HG03095 (cell line): ENCODE measurements at regions not wholly inside any gene's neighbourhood (a gene's known extent, or its start where the extent isn't known, plus 50 kb on each side); places are given as distances from the start of the nearest gene placed in this dataset.

Source experiments
- ATAC-seq: cut with Tn5 transposase; IDR thresholded peaks from one replicate; pipeline ENCODE4 v1.9.1; 2021; ENCODE audit warnings: moderate library complexity; ENCODE audit not compliant: unreplicated experiment

GRCh38 chr15:70158309-70159000, 60.7 kb upstream of the TLE3 start:
- no peak for ATAC-seq

DNA sequence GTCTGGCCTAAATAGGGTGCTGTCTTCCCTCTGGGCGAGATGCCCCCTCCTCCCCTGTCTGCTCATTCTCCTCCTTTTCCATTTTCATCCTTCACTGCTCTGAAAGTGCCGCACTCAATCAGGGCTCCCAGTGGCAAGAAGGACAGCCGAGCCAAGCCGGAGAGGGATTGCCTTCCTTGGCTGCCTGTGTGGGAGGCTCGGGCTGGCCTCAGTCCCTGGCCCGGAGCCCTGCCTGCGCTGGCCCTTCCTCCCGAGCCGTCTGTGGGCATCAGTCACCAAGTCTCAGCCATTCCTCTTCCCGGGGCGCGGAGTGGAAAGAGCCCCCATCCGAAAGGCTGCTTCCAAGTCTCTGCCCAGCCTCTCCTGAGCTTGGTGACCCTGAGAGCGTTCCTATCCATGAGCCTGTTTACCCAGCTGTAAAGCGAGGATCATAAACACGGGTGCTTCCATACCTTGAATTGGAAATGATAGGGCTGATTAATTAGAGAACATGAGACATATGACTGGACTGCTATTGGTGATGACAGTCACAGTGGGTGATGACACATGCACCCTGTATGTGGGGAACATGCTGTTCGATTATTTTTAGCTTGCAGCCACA, 59.1 kb upstream of the TLE3 start:
- ATAC-seq, result no peak

DNA sequence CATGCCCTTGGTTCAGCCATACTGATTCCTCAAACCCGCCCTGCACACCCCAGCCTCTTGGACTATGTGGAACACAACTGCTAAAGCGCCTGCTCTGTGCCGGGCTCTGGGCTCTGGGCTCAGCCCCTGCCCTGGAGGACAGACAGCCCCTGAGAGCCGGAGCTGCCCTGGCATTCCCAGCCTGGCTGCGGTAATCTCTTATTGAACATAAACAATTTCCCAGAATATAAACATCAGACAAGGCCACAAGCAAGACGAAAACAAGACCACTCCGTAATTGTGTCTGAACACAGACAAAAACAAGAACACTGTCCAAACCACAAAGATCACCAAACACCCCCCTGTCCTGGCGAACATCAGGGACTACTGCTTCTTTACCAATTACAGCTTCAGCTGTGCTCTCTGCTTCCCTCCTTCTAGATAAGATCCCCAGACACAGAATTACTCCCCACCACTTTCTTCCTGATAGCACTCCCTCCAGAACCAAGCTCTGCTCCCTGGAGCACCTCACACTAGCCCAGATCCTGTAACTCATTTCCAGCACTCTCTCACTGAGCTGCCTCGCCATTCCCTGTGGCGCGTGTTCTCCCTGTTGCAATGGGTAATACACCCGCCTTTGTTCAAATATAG, 57.1 kb upstream of the TLE3 start:
- no peak for ATAC-seq

- ATAC-seq, result no peak
These were observed 56.4 kb upstream of the TLE3 start for GRCh38 chr15:70153921-70154717.

DNA sequence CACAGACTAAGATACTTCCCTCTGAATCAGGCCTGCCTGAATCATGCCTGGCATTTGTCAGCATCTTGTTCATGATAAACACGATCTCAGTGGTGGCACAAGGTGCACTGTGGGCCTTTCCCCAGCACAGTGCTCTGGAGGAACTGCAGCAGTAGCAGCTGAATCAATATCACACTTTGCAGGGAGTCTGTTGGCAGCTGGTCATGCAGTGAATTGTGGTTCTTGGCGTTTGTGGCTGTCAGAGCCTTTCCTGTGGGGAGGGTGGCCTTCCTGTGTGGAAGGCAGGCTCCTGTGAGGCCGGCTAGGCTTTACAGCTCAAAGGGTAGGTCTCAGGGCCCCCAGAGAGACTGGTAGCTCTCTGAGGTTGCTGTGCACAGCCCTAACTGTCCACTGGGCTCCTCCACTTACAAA, 54.4 kb upstream of the TLE3 start:
- ATAC-seq, result no peak

DNA sequence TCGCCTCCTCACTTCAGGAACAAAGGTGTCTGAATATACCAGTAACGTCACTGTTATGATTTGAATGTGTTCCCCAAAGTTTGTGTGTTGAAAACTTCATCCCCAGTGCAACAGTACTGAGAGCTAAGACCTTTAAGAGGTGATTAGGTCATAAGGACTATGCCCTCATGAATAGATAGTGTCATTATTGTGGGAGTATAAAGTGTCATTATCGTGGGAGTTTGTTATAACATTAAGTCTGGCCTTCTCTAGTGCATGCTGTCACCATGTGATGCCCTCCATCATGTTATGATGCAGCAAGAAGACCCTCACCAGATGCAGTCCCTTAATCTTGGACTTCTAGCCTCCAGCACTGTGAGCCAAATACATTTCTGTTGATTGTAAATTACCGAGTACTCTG, 53.7 kb upstream of the TLE3 start:
- no peak for ATAC-seq

DNA sequence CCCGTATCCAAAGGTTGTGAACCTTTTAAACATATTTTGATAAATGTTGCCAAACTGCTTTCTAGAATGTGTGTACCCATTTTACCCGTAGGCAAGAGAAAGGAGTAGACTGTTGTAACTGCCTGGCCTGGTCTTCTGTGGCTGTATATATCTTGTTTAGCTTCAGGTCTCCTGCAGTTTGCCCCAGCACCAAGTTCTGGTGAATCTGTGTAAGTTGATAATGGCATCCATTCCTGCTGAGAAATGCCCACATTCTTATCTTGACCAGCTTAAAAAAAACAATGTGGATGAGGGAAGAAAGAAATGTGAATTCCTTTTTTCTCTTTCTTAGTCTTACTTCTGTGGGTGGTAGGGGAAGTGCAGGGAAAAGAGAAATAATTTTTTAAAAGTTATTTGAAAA, 53.3 kb upstream of the TLE3 start:
- ATAC-seq, result no peak

DNA sequence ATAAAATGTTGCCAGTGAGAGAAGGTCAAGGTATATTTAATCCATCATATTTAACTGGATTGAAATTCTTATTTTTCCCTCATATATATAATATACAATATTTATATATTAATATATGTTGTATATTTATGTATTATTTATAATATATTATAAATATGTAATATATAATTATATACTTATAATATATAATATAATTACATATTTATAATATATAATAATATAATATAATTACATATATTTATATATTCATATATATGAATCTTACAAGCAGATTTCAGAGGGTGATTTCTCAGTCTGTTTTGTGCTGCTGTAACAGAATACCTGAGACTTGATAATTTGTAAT, 52.7 kb upstream of the TLE3 start:
- ATAC-seq, result no peak

- ATAC-seq, result no peak
These were observed 52.1 kb upstream of the TLE3 start for GRCh38 chr15:70149667-70150404.

GRCh38 chr15:70147778-70148177, 50.1 kb upstream of the TLE3 start:
- no peak for ATAC-seq
